ENCODE measurements at regions not wholly inside any gene's neighbourhood (a gene's known extent, or its start where the extent isn't known, plus 50 kb on each side); places are given as distances from the start of the nearest gene placed in this dataset.

- TF ChIP-seq FOXA2 (IDR thresholded peaks at IDR 0.05) (no peak), MAX (IDR thresholded peaks at IDR 0.05) (no peak), CTCF (IDR thresholded peaks at IDR 0.05; ENCODE audit: low read depth, low read length, missing input control) (no peak), ZBTB33 (IDR thresholded peaks at IDR 0.05) (no peak)
Observed at GRCh38 chr10:113977174-113977573, 66.5 kb upstream of the ADRB1 start.

Measured in liver (tissue), 2 donors.